Ishikawa (cell line): ENCODE measurements at regions not wholly inside any gene's neighbourhood (a gene's known extent, or its start where the extent isn't known, plus 50 kb on each side); places are given as distances from the start of the nearest gene placed in this dataset.

Experiments used
- CEBPB ChIP-seq: IDR thresholded peaks from 2 replicates; pipeline ENCODE4 v1.6.1; 2012
- CREB1 ChIP-seq: IDR thresholded peaks from 2 replicates; pipeline ENCODE4 v1.6.1; 2012; ENCODE audit warnings: low read depth
- EP300 ChIP-seq: IDR thresholded peaks from 2 replicates; pipeline ENCODE4 v1.6.1; 2012; ENCODE audit warnings: borderline replicate concordance
- NFIC ChIP-seq: IDR thresholded peaks from 2 replicates; pipeline ENCODE4 v1.6.1; 2012
- TAF1 ChIP-seq: IDR thresholded peaks from 2 replicates; pipeline ENCODE4 v1.6.1; 2012; ENCODE audit warnings: low read depth, mild to moderate bottlenecking
- TCF12 ChIP-seq: IDR thresholded peaks from 2 replicates; pipeline ENCODE4 v1.6.1; 2012; ENCODE audit warnings: low read depth
- TEAD4 ChIP-seq: IDR thresholded peaks from 2 replicates; pipeline ENCODE4 v1.6.1; 2012
- YY1 ChIP-seq: IDR thresholded peaks from 2 replicates; pipeline ENCODE4 v1.6.1; 2012; ENCODE audit warnings: low read depth
- TF ChIP-seq, protein P1 (sequence below): IDR thresholded peaks from 2 replicates; pipeline ENCODE4 v1.6.1; 2012; ENCODE audit warnings: low read depth, mild to moderate bottlenecking
- TF ChIP-seq, protein P2 (sequence below): IDR thresholded peaks from 2 replicates; pipeline ENCODE4 v1.6.1; 2012

DNA sequence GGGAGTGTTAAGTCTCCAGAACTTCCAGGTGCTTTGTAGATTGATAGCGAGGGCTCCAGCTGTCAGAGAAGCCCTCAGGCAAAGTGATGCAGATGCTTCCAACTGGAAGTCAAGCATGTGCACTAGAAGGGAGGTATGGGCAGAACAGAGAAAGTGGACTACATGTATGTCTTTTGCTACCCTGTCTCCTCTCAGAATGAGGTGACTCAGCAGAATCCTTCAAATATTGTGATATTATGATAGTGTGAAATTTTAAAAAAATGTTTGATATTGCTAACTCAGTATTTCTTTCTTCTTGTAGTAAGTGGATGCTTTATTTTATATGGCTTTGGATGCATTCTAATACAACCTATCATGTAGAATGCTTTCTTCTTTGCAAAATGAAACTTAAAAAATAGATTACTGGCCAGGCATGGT, 138.9 kb upstream of the SVIL start:
- no peak for TF ChIP-seq CREB1
- no peak for TF ChIP-seq YY1
- TF ChIP-seq, protein P1, sequence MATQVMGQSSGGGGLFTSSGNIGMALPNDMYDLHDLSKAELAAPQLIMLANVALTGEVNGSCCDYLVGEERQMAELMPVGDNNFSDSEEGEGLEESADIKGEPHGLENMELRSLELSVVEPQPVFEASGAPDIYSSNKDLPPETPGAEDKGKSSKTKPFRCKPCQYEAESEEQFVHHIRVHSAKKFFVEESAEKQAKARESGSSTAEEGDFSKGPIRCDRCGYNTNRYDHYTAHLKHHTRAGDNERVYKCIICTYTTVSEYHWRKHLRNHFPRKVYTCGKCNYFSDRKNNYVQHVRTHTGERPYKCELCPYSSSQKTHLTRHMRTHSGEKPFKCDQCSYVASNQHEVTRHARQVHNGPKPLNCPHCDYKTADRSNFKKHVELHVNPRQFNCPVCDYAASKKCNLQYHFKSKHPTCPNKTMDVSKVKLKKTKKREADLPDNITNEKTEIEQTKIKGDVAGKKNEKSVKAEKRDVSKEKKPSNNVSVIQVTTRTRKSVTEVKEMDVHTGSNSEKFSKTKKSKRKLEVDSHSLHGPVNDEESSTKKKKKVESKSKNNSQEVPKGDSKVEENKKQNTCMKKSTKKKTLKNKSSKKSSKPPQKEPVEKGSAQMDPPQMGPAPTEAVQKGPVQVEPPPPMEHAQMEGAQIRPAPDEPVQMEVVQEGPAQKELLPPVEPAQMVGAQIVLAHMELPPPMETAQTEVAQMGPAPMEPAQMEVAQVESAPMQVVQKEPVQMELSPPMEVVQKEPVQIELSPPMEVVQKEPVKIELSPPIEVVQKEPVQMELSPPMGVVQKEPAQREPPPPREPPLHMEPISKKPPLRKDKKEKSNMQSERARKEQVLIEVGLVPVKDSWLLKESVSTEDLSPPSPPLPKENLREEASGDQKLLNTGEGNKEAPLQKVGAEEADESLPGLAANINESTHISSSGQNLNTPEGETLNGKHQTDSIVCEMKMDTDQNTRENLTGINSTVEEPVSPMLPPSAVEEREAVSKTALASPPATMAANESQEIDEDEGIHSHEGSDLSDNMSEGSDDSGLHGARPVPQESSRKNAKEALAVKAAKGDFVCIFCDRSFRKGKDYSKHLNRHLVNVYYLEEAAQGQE: no peak
- TF ChIP-seq TEAD4: no peak
- TF ChIP-seq, protein P2, sequence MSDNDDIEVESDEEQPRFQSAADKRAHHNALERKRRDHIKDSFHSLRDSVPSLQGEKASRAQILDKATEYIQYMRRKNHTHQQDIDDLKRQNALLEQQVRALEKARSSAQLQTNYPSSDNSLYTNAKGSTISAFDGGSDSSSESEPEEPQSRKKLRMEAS: no peak
- no peak for TF ChIP-seq NFIC
- no peak for TF ChIP-seq TAF1
- no peak for TF ChIP-seq CEBPB
- TF ChIP-seq EP300: no peak
- no peak for TF ChIP-seq TCF12
